HCT116 (cell line): ENCODE measurements at regions not wholly inside any gene's neighbourhood (a gene's known extent, or its start where the extent isn't known, plus 50 kb on each side); places are given as distances from the start of the nearest gene placed in this dataset.

Experiments
- ATAC-seq: fragments of 200-7000 bp; cut with Tn5 transposase; 2 replicates; pipeline ENCODE4 v1.9.1; 2020; ENCODE audit warnings: mild to moderate bottlenecking, moderate library complexity
- BruUV-seq: library from RNA; stranded (reverse); fragments of 400-500 nt; replicated peaks from 2 replicates; lab custom pipeline; 2021; lab: Mats Ljungman, UMichigan
- CTCF ChIA-PET: fragments of 300-600 bp; sonication (Branson Sonifier 250); formaldehyde crosslinking; loops from one replicate; lab custom pipeline; 2021; ENCODE audit warnings: antibody characterized with exemption; lab: Charles Lee
- POLR2A ChIA-PET: fragments of 300-600, 350-600 bp; sonication (Branson Sonifier 250); formaldehyde crosslinking; loops from one replicate; lab custom pipeline; 2021; ENCODE audit warnings: antibody characterized with exemption; lab: Charles Lee
- RAD21 ChIA-PET, 2 experiments: fragments of 300-600 bp; sonication (Branson Sonifier 250); formaldehyde crosslinking; loops; one replicate each; lab custom pipeline; 2023; ENCODE audit warnings: low total read pairs in 2 of 2; ENCODE audit not compliant: uncharacterized antibody in 2 of 2, unreplicated experiment in 2 of 2, low non-redundant PET in 1 of 2; lab: Charles Lee
- DNase-seq: peaks from one replicate; pipeline ENCODE4 v3.0.0-alpha.2; 2010; ENCODE audit warnings: low read depth, low spot score
- H2AFZ ChIP-seq: fragments of 200-600 bp; shearing (Covaris generic), sonication (generic); 2 replicates; pipeline ENCODE4 v1.6.1; 2017; ENCODE audit warnings: low read depth, mixed run types, mixed read lengths, antibody characterized with exemption, low read length; ENCODE audit not compliant: poor library complexity, severe bottlenecking
- H3K27ac ChIP-seq: 2 replicates; pipeline ENCODE4 v1.5.1; 2012; ENCODE audit warnings: low read depth, low read length
- H3K27me3 ChIP-seq: fragments of 200-600 bp; sonication (generic); 2 replicates; pipeline ENCODE4 v1.6.1; 2016; ENCODE audit warnings: mixed run types, low read length, mixed read lengths; ENCODE audit not compliant: insufficient read depth
- H3K36me3 ChIP-seq, 2 experiments: fragments of 200-500 bp in 1 of 2; fragments of 200-600 bp in 1 of 2; sonication (Bioruptor generic) in 1 of 2; sonication (generic) in 1 of 2; 2 replicates each; pipeline versions ENCODE4 v1.5.1 to v1.6.1; 2014 to 2016; ENCODE audit warnings: low read length in 2 of 2, inconsistent platforms in 1 of 2, mixed read lengths in 1 of 2, mixed run types in 1 of 2; ENCODE audit not compliant: insufficient read depth in 2 of 2, control insufficient read depth in 1 of 2
- H3K4me1 ChIP-seq, 2 experiments: fragments of 200-600 bp in 1 of 2; sonication (generic) in 1 of 2; 2 replicates each; pipeline versions ENCODE4 v1.5.1 to v1.6.1; 2012 to 2017; ENCODE audit warnings: low read length in 2 of 2, inconsistent platforms in 1 of 2, mild to moderate bottlenecking in 1 of 2, mixed read lengths in 1 of 2, mixed run types in 1 of 2, moderate library complexity in 1 of 2; ENCODE audit not compliant: insufficient read depth in 2 of 2, control insufficient read depth in 1 of 2
- H3K4me2 ChIP-seq: fragments of 200-600 bp; sonication (generic); 2 replicates; pipeline ENCODE4 v1.6.1; 2017; ENCODE audit warnings: mixed run types, low read length, mixed read lengths
- H3K4me3 ChIP-seq, 2 experiments: fragments of 200-600 bp in 1 of 2; sonication (generic) in 1 of 2; replicated peaks in 1 of 2; 2 replicates each; pipeline ENCODE4 v1.5.1; 2011 to 2016; ENCODE audit warnings: low read length in 2 of 2, control low read depth in 1 of 2, low read depth in 1 of 2, mild to moderate bottlenecking in 1 of 2, mixed read lengths in 1 of 2, mixed run types in 1 of 2
- H3K79me2 ChIP-seq: fragments of 200-600 bp; sonication (generic); 2 replicates; pipeline ENCODE4 v1.6.1; 2017; ENCODE audit warnings: mild to moderate bottlenecking, mixed run types, low read length, moderate library complexity, mixed read lengths; ENCODE audit not compliant: insufficient read depth
- H3K9ac ChIP-seq: fragments of 200-600 bp; sonication (generic); 2 replicates; pipeline ENCODE4 v1.6.1; 2016; ENCODE audit warnings: low read length, mixed read lengths
- H3K9me2 ChIP-seq: fragments of 200-600 bp; sonication (generic), shearing (Covaris generic); 2 replicates; pipeline ENCODE4 v1.6.1; 2017; ENCODE audit warnings: mixed run types, mild to moderate bottlenecking, moderate library complexity; ENCODE audit not compliant: insufficient read depth
- H3K9me3 ChIP-seq, 2 experiments: fragments of 200-500 bp in 1 of 2; fragments of 200-600 bp in 1 of 2; sonication (Bioruptor generic) in 1 of 2; sonication (generic) in 1 of 2; 2 replicates each; pipeline ENCODE4 v1.6.1; 2014 to 2017; ENCODE audit warnings: low read length in 2 of 2, mixed read lengths in 2 of 2, inconsistent platforms in 1 of 2, low read depth in 1 of 2, mild to moderate bottlenecking in 1 of 2, mixed run types in 1 of 2, moderate library complexity in 1 of 2; ENCODE audit not compliant: control insufficient read depth in 1 of 2, insufficient read depth in 1 of 2
- H4K20me1 ChIP-seq: fragments of 200-600 bp; sonication (generic), shearing (Covaris generic); 2 replicates; pipeline ENCODE4 v1.6.1; 2017; ENCODE audit warnings: mixed run types, mild to moderate bottlenecking, moderate library complexity; ENCODE audit not compliant: insufficient read depth
- ATF3 ChIP-seq: IDR thresholded peaks from 2 replicates; pipeline ENCODE4 v1.6.1; 2012
- CBX3 ChIP-seq: IDR thresholded peaks from 2 replicates; pipeline ENCODE4 v1.6.1; 2012; ENCODE audit warnings: low read depth
- CEBPB ChIP-seq: IDR thresholded peaks from 2 replicates; pipeline ENCODE4 v1.6.1; 2012; ENCODE audit warnings: low read depth
- ELF1 ChIP-seq: IDR thresholded peaks from 2 replicates; pipeline ENCODE4 v1.6.1; 2012; ENCODE audit warnings: low read depth, borderline replicate concordance
- EZH2 ChIP-seq: fragments of 200-600 bp; sonication (generic); IDR thresholded peaks from 2 replicates; pipeline ENCODE4 v1.6.1; 2017; ENCODE audit warnings: antibody characterized with exemption, mixed run types
- EZH2phosphoT487 ChIP-seq: fragments of 200-600 bp; IDR thresholded peaks from 2 replicates; pipeline ENCODE4 v1.6.1; 2018; ENCODE audit warnings: antibody characterized with exemption, borderline replicate concordance
- FOSL1 ChIP-seq: IDR thresholded peaks from 2 replicates; pipeline ENCODE4 v1.6.1; 2012; ENCODE audit warnings: low read depth
- JUND ChIP-seq: IDR thresholded peaks from 2 replicates; pipeline ENCODE4 v1.6.1; 2012
- POLR2A ChIP-seq: IDR thresholded peaks from 2 replicates; pipeline ENCODE4 v1.7.0; 2011; ENCODE audit warnings: borderline replicate concordance; ENCODE audit not compliant: insufficient read depth, insufficient read length; ENCODE audit errors: extremely low read depth
- SIN3A ChIP-seq: IDR thresholded peaks from 2 replicates; pipeline ENCODE4 v1.6.1; 2012; ENCODE audit warnings: low read depth
- SP1 ChIP-seq: IDR thresholded peaks from 2 replicates; pipeline ENCODE4 v1.6.1; 2012; ENCODE audit warnings: low read depth
- SRF ChIP-seq: IDR thresholded peaks from 2 replicates; pipeline ENCODE4 v1.6.1; 2012; ENCODE audit warnings: low read depth
- YY1 ChIP-seq: IDR thresholded peaks from 2 replicates; pipeline ENCODE4 v1.6.1; 2011; ENCODE audit warnings: low read length, low read depth, moderate library complexity, mild to moderate bottlenecking; ENCODE audit not compliant: insufficient replicate concordance; ENCODE audit errors: extremely low read depth
- ZNF274 ChIP-seq: fragments of 200-500 bp; sonication (Bioruptor generic); IDR thresholded peaks from 2 replicates; pipeline ENCODE4 v1.6.1; 2014; ENCODE audit warnings: mild to moderate bottlenecking, low read depth, low read length, inconsistent platforms
- intact Hi-C: fragments of 100-400 bp; cut with micrococcal nuclease; formaldehyde crosslinking; loops from 2 replicates; pipeline ENCODE4 v1.10.0; 2022
- TF ChIP-seq, protein P1 (sequence below): IDR thresholded peaks from 2 replicates; pipeline ENCODE4 v1.6.1; 2012; ENCODE audit warnings: low read depth

GRCh38 chr2:199697469-199697868 is 153.5 kb downstream of the FTCDNL1 start:
- Histone ChIP-seq H4K20me1 (no peaks in the 10 kb centered on the region), H3K27ac (no peak overlapping the region), H3K4me3 (no peak overlapping the region), H3K79me2 (no peaks in the 10 kb centered on the region), H3K9me3 (no peaks in the 10 kb centered on the region), H3K27me3 (0 out of 2 replicates have a peak, but pooled peaks cover 3% of the 10 kb centered on the region), H3K9ac (no peak overlapping the region), H3K4me1 (no peaks in the 10 kb centered on the region), H3K4me2 (no peak overlapping the region), H3K36me3 (no peaks in the 10 kb centered on the region), H3K9me2 (no peaks in the 10 kb centered on the region), H2AFZ (no peak overlapping the region)
- ATAC-seq = no peak
- no TSS peak for BruUV-seq
- ChIA-PET RAD21 (no interaction called here), CTCF (no interaction called here), POLR2A (no interaction called here)
- DNase-seq = no peak
- TF ChIP-seq YY1 = no peak
- no peak for TF ChIP-seq ELF1
- TF ChIP-seq ZNF274 = no peak
- no peak for TF ChIP-seq JUND
- TF ChIP-seq SP1 = no peak
- TF ChIP-seq, protein P1, sequence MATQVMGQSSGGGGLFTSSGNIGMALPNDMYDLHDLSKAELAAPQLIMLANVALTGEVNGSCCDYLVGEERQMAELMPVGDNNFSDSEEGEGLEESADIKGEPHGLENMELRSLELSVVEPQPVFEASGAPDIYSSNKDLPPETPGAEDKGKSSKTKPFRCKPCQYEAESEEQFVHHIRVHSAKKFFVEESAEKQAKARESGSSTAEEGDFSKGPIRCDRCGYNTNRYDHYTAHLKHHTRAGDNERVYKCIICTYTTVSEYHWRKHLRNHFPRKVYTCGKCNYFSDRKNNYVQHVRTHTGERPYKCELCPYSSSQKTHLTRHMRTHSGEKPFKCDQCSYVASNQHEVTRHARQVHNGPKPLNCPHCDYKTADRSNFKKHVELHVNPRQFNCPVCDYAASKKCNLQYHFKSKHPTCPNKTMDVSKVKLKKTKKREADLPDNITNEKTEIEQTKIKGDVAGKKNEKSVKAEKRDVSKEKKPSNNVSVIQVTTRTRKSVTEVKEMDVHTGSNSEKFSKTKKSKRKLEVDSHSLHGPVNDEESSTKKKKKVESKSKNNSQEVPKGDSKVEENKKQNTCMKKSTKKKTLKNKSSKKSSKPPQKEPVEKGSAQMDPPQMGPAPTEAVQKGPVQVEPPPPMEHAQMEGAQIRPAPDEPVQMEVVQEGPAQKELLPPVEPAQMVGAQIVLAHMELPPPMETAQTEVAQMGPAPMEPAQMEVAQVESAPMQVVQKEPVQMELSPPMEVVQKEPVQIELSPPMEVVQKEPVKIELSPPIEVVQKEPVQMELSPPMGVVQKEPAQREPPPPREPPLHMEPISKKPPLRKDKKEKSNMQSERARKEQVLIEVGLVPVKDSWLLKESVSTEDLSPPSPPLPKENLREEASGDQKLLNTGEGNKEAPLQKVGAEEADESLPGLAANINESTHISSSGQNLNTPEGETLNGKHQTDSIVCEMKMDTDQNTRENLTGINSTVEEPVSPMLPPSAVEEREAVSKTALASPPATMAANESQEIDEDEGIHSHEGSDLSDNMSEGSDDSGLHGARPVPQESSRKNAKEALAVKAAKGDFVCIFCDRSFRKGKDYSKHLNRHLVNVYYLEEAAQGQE = no peak
- TF ChIP-seq CBX3 = no peak
- no peak for TF ChIP-seq EZH2phosphoT487
- no peak for TF ChIP-seq POLR2A
- TF ChIP-seq SRF = no peak
- TF ChIP-seq CEBPB = no peak
- no peak for TF ChIP-seq EZH2
- no peak for TF ChIP-seq FOSL1
- TF ChIP-seq SIN3A = no peak
- no peak for TF ChIP-seq ATF3
- intact Hi-C loops = no loop called here
